NCI-H460 (cell line): ENCODE measurements at regions not wholly inside any gene's neighbourhood (a gene's known extent, or its start where the extent isn't known, plus 50 kb on each side); places are given as distances from the start of the nearest gene placed in this dataset.
"Not testable (repeated sequence)": the region's sequence is repeated elsewhere in the genome, so short reads cannot be mapped to it uniquely, and the experiment has no call there.

Source experiments
- DNase-seq: peaks from one replicate; pipeline ENCODE4 v3.0.0-alpha.2; 2016; ENCODE audit warnings: low read depth; ENCODE audit errors: extremely low read depth

- peak; percentile 56 for DNase-seq
These were observed 415.1 kb downstream of the ETS1 start for GRCh38 chr11:128172046-128172878.

DNA sequence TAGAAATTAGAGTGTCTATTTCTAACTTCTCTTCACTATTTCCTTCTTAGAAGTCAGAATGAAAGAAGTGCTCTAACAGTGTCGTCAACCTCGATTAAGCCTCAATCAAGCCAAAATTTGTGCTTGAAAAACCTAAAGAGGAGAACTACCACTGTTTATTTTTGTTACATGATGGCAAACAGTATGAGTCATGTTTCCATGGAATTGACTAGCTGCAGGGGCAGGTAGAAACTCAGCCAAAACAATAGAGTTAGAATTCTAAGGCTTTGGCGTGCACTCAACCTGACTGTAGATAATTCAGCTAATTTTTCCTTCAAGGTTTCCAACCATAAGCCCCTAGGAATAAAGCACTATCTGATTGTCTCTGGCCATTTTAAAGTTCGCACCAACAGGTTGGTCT, 415.9 kb downstream of the ETS1 start:
- no peak for DNase-seq

DNA sequence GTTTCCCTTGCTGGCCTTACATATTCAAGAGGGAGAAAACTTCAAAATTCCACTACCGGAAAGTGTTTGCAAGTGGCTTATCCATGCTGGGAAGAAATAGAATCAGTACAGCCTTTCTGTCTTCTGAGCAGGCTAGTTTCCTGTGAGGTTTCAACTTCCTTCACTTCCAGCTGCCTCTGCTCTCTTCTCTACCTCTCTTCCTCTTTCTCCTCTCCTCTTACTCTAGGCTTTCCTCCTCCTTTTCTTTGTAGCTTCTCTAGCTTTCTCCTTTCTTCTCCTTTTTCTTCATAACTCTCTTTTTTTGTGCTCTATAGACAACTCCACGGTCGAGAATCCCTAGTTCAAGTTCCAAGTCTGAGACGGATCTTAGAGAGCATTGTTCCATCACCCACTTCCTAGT, 421.8 kb downstream of the ETS1 start:
- DNase-seq, result no peak

DNA sequence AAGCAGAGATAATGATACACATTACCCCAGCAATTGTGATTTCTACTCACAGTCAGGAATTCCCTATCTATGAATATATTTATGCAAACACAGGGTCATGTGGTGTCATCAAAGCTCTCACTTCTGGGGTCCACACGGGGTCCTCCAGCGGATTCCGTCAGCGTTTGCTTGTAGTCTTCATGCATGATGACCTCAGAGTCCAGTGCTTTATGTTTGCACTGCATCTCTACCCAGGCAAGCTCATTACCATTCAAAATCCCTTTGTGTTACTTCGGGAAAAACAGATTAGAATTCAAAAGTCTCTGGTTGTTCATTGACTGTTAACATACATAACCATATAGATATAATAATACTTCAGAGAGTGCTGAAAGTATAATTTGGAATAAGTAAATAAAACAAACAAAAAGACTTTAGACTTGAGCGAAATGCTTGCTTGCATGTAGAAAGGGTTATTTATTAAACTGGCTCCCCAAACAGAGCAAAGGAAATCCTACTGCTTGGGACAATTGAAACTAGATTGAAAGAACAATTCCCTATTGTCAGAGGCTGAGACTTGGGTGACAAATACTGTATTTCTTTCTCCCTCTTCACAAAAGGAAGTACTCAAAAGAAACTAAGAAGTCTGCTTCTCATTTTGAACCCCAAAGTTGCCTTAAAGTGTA, 423.1 kb downstream of the ETS1 start:
- no peak for DNase-seq

GRCh38 chr11:128161994-128162393, 425.4 kb downstream of the ETS1 start:
- no peak for DNase-seq

GRCh38 chr11:128161436-128161835, 425.9 kb downstream of the ETS1 start:
- DNase-seq, result no peak

DNA sequence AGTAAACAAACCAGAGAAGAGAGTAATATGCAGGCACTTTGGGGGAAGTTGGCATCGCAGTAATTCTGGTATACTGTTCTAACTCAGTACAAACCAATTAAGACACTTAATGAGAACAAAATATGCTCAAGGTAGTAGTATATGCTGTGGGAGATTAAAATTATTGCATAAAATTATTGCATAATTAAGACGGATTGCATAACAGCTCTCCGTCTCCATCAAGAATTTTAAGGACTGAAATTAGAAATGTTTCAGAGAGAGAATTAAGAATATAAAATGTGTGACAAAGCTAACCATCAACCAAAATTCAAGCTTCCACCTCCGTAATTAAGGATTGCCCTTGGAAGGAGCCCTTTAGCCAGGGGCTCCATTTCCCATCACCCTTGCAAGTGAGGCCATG, 428.5 kb downstream of the ETS1 start:
- DNase-seq, result no peak

DNA sequence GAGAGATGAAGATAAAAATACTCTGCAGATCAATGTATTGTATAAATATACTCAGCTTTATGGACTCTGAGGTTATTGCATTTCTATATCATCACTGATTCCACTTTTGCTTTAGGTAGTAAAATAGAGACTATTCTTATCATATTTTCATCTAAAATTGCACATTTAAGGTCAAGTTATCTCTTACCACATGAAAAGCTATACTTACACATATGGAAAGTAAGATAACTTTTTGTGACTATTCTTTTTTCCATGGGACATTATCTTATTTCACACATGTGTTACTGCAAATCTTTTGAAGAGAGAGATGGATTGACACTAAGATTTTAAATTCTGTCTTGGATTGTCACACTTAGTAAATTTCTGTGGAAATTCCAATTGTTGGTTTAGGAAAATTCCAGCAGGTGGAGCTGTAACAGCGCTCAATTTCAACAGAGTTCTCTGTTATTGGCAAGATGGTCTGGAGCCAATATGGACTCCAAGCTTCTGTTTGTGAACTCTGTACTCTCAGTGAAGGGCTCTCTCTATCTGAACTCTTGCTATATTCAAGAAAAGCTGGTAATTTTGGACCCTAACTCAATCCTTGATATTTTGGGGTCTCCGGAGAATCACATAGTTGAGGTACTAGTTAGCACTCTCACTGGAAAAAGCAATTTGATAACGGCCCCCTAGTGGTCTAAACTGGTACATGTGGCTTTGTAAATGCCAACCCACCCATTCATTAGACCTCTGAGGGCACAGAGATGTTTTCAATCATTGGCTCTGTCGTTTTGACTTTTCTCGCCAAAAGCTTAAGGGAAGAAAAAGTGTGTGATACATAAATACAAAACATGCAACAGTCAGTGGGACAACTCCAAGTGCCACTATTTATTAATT, 429.7 kb downstream of the ETS1 start:
- DNase-seq, result peak; percentile 54

DNA sequence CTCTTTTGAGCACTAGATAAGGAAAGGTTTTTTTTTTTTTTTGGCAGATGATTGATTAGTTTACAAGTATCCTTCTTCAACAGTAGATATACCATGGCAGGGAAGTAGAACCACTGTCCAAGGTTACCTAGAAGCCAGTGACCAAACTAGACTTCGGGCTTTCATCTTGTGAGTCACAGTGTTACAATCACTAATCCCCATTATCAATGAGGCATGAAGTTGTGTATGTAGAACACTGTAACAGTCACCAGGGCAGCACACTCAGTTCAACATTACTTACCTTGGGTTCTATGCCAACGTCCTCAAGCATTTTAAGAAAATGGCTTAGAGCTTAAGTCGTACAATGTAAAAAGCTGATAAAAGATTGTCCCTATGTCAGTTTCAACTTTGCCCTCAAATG, 430.9 kb downstream of the ETS1 start:
- no peak for DNase-seq

- DNase-seq, result no peak
These were observed 431.8 kb downstream of the ETS1 start for GRCh38 chr11:128155590-128155989.

DNA sequence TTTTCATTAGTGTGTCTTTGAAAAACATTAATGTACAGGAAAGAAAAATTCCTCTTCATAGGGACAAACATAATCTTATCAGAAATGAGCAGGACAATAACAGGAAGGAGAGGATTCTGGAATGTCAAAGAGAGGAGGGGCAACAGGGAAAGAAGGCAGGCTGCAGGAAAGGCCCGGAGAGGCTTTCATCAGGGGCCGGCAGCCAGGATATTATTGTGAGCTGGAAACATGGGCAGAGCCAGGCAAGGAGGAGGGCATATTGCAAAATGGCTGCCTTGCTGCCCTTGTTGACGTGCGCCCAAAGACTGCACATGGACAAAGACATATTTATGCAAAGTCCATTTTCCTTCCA, 433.7 kb downstream of the ETS1 start:
- no peak for DNase-seq

GRCh38 chr11:128152796-128153696, 434.3 kb downstream of the ETS1 start:
- no peak for DNase-seq

- DNase-seq, result no peak
These were observed 435.6 kb downstream of the ETS1 start for GRCh38 chr11:128151780-128152179.

DNA sequence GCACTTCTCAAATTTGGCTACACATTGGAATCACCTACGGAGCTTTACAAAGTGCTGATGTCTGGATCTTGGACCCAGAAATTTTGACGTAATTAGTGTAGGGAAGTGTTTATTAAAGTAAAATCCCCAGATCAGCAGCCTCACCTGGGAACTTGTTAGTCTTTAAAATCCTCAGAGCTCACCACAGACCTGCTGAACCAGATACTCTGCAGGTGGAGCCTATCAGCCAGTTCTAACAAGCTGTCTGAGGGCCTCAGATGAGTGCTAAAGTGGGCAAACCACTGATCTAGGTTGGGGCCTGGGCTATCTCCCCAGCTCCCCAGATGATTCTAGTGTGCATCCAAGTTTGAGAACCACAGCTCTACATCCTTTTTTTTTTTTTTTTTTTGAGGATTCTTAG, 436.0 kb downstream of the ETS1 start:
- DNase-seq, result no peak

- DNase-seq, result no peak
These were observed 439.1 kb downstream of the ETS1 start for GRCh38 chr11:128148208-128148607.

GRCh38 chr11:128146926-128147605, 440.3 kb downstream of the ETS1 start:
- DNase-seq, result no peak

GRCh38 chr11:128140293-128140692, 447.1 kb downstream of the ETS1 start:
- not testable (repeated sequence) for DNase-seq

DNA sequence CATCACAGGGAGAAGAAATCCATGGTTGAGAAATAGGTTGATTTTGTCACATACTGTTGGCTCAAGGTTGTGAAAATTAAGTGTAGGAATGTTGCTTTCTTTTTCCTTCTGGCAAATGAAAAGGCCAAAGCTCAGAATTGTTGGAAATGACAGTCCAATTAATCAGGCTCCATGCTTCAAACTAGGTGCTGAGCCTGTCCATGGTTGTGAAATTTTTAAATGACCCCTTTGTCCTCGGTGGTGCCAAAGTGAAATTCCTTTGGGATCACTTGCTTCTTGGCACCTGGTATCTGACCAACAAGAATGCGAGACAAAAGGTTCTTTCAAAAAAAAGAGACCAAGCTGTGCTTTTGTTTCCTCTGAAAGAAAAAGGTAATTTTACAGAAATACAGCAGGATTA, 451.9 kb downstream of the ETS1 start:
- no peak for DNase-seq

- no peak for DNase-seq
These were observed 453.9 kb downstream of the ETS1 start for GRCh38 chr11:128133501-128133900.

DNA sequence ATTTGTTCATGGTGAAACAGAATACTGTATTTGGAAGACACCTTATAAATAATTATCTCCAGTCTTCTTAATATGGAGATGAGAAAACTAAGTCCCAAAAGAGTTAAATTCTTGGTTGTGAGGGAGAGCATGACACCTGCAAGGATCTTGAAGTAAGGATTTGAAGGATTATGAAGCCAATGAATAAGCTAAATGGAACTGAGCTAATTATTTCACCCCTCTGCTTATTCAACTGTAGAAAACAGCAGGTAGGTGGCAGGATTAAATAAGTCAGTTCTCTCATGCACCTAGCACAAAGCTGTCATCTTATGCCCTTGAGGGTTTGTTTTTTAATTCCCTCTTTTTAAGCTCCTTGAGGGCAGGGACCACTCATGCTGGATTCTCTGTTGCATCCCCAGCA, 457.3 kb downstream of the ETS1 start:
- no peak for DNase-seq
